ENCODE measurements at regions not wholly inside any gene's neighbourhood (a gene's known extent, or its start where the extent isn't known, plus 50 kb on each side); places are given as distances from the start of the nearest gene placed in this dataset.
"Not testable (repeated sequence)": the region's sequence is repeated elsewhere in the genome, so short reads cannot be mapped to it uniquely, and the experiment has no call there.

GRCh38 chr6:78797270-78797669 lies 70.1 kb upstream of the IRAK1BP1 start:
- Histone ChIP-seq H3K27ac (no peak overlapping the region), H3K4me2 (ENCODE audit: low read length) (no peak overlapping the region), H3K4me1 (no peaks in the 10 kb centered on the region), H2AFZ (no peak overlapping the region), H3K79me2 (no peaks in the 10 kb centered on the region), H3K9ac (no peak overlapping the region), H3K27me3 (ENCODE audit: control insufficient read depth, insufficient read depth, low read length) (no peaks in the 10 kb centered on the region), H3K9me3 (ENCODE audit: control insufficient read depth, low read length) (no peaks in the 10 kb centered on the region), H3K36me3 (ENCODE audit: control insufficient read depth, insufficient read depth, low read length) (no peaks in the 10 kb centered on the region), H3K4me3 (ENCODE audit: low read depth, low read length) (no peak overlapping the region)
- TF ChIP-seq, protein P1, sequence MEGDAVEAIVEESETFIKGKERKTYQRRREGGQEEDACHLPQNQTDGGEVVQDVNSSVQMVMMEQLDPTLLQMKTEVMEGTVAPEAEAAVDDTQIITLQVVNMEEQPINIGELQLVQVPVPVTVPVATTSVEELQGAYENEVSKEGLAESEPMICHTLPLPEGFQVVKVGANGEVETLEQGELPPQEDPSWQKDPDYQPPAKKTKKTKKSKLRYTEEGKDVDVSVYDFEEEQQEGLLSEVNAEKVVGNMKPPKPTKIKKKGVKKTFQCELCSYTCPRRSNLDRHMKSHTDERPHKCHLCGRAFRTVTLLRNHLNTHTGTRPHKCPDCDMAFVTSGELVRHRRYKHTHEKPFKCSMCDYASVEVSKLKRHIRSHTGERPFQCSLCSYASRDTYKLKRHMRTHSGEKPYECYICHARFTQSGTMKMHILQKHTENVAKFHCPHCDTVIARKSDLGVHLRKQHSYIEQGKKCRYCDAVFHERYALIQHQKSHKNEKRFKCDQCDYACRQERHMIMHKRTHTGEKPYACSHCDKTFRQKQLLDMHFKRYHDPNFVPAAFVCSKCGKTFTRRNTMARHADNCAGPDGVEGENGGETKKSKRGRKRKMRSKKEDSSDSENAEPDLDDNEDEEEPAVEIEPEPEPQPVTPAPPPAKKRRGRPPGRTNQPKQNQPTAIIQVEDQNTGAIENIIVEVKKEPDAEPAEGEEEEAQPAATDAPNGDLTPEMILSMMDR (IDR thresholded peaks at IDR 0.05), result no peak

- no peaks in the 10 kb centered on the region for H3K27me3 ChIP-seq (ENCODE audit: control insufficient read depth, insufficient read depth, low read length)
- no peaks in the 10 kb centered on the region for H3K4me1 ChIP-seq
- no peak overlapping the region for H3K4me3 ChIP-seq (ENCODE audit: low read depth, low read length)
- TF ChIP-seq, protein P1 (IDR thresholded peaks at IDR 0.05), result no peak
- no peak overlapping the region for H3K27ac ChIP-seq
- no peaks in the 10 kb centered on the region for H3K79me2 ChIP-seq
- no peak overlapping the region for H3K4me2 ChIP-seq (ENCODE audit: low read length)
- no peaks in the 10 kb centered on the region for H3K36me3 ChIP-seq (ENCODE audit: control insufficient read depth, insufficient read depth, low read length)
- H3K9me3 ChIP-seq (ENCODE audit: control insufficient read depth, low read length), result no peaks in the 10 kb centered on the region
- no peak overlapping the region for H2AFZ ChIP-seq
- no peak overlapping the region for H3K9ac ChIP-seq
Observed at GRCh38 chr6:78799682-78800081, 67.7 kb upstream of the IRAK1BP1 start.

GRCh38 chr6:78806792-78807191 lies 60.6 kb upstream of the IRAK1BP1 start:
- not testable (repeated sequence) for H3K36me3 ChIP-seq (ENCODE audit: control insufficient read depth, insufficient read depth, low read length); H3K4me1 ChIP-seq; H3K9ac ChIP-seq; H3K4me3 ChIP-seq (ENCODE audit: low read depth, low read length); H2AFZ ChIP-seq; H3K79me2 ChIP-seq; H3K27ac ChIP-seq; H3K4me2 ChIP-seq (ENCODE audit: low read length); H3K9me3 ChIP-seq (ENCODE audit: control insufficient read depth, low read length); H3K27me3 ChIP-seq (ENCODE audit: control insufficient read depth, insufficient read depth, low read length)

DNA sequence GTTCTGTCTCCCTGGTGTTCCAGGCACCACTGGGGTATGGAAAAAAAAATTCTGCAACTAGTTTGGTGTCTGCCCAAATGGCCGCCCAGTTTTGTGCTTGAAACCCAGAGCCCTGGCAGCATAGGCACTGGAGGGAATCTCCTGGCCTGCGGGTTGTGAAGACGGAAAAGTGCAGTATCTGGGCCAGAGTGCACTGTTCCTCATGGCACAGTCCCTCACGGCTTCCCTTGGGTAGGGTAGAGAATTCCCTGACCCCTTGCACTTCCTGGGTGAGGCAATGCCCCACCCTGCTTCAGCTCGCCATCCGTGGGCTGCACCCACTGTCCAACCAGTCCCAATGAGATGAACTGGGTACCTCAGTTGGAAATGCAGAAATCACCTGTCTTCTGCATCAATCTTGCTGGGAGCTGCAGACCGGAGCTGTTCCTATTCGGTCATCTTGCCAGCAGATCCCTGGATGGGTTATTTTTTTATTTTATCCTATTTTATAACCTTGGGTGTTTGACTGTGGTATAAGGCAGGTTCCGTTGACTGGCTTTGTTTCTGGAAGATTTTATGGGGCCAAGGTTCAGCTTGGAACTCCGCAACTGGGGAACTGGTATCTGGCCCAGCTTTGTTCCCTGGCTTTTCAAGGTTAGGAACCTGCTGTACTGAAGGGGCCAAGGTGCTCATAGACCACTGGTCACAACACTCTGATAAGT lies 59.5 kb upstream of the IRAK1BP1 start:
- not testable (repeated sequence) for H3K36me3 ChIP-seq (ENCODE audit: control insufficient read depth, insufficient read depth, low read length); H3K9me3 ChIP-seq (ENCODE audit: control insufficient read depth, low read length); H3K9ac ChIP-seq; H3K4me1 ChIP-seq; H3K4me3 ChIP-seq (ENCODE audit: low read depth, low read length); H3K4me2 ChIP-seq (ENCODE audit: low read length); H3K27ac ChIP-seq; H3K79me2 ChIP-seq; H2AFZ ChIP-seq; H3K27me3 ChIP-seq (ENCODE audit: control insufficient read depth, insufficient read depth, low read length)

- no peaks in the 10 kb centered on the region for H3K9me3 ChIP-seq (ENCODE audit: control insufficient read depth, low read length)
- no peaks in the 10 kb centered on the region for H3K36me3 ChIP-seq (ENCODE audit: control insufficient read depth, insufficient read depth, low read length)
- H3K27ac ChIP-seq, result no peak overlapping the region
- no peak overlapping the region for H2AFZ ChIP-seq
- no peaks in the 10 kb centered on the region for H3K27me3 ChIP-seq (ENCODE audit: control insufficient read depth, insufficient read depth, low read length)
- H3K4me1 ChIP-seq, result no peaks in the 10 kb centered on the region
- H3K4me3 ChIP-seq (ENCODE audit: low read depth, low read length), result no peak overlapping the region
- H3K9ac ChIP-seq, result no peak overlapping the region
- H3K4me2 ChIP-seq (ENCODE audit: low read length), result no peak overlapping the region
- no peaks in the 10 kb centered on the region for H3K79me2 ChIP-seq
- TF ChIP-seq, protein P1 (IDR thresholded peaks at IDR 0.05), result no peak
Observed at GRCh38 chr6:78808356-78808891, 58.9 kb upstream of the IRAK1BP1 start.

DNA sequence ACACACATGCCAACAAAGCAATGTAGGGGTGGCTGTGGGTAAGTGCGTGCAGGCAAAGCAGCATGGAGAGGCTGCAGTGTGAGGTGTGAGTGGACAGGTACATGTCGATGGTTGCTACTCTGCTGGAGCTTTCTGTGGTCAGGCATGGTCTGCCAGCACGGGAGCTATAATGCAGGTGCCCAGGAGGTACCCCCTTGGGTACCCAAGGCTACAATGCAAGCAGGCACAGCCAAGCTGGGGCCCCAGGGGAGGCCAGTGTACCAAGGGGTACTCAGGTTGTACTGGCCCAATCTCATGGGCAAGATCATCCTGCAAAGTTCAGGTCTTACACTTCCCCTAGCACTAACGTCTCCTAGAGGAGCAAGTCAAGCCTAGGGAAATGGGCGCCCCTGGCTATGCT lies 58.4 kb upstream of the IRAK1BP1 start:
- no peak overlapping the region for H3K9ac ChIP-seq
- no peak overlapping the region for H3K4me2 ChIP-seq (ENCODE audit: low read length)
- no peaks in the 10 kb centered on the region for H3K79me2 ChIP-seq
- no peaks in the 10 kb centered on the region for H3K36me3 ChIP-seq (ENCODE audit: control insufficient read depth, insufficient read depth, low read length)
- TF ChIP-seq, protein P1 (IDR thresholded peaks at IDR 0.05), result no peak
- H3K4me1 ChIP-seq, result no peaks in the 10 kb centered on the region
- H3K27ac ChIP-seq, result no peak overlapping the region
- H3K27me3 ChIP-seq (ENCODE audit: control insufficient read depth, insufficient read depth, low read length), result no peaks in the 10 kb centered on the region
- no peak overlapping the region for H3K4me3 ChIP-seq (ENCODE audit: low read depth, low read length)
- no peaks in the 10 kb centered on the region for H3K9me3 ChIP-seq (ENCODE audit: control insufficient read depth, low read length)
- no peak overlapping the region for H2AFZ ChIP-seq
